Islet of Langerhans (tissue), 1 donor: ENCODE measurements at regions not wholly inside any gene's neighbourhood (a gene's known extent, or its start where the extent isn't known, plus 50 kb on each side); places are given as distances from the start of the nearest gene placed in this dataset.

ENCODE experiments used
- FAIRE-seq: peaks from one replicate; lab custom pipeline; 2011; peaks lifted over from hg19 to GRCh38; lab: Jason Lieb, UNC

DNA sequence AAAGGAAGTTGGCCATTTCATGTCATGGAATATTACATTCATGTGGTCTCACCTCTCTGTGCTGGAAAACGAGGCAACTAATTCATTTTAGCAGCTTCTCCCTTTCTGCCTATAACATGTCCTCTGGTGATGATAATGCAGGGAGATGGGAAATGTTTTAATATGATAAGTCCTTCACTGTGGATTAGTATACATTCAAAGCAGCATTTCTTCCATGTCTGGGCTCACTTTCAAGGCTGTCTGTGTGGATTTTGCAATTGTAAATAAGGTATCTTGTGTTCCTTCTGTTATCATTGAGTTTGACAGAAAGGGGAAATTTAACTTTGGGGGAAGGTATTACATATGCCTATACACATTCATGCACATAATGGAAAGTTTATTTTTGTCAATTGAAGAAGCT, 374.7 kb upstream of the DAB1 start:
- no peak for FAIRE-seq

DNA sequence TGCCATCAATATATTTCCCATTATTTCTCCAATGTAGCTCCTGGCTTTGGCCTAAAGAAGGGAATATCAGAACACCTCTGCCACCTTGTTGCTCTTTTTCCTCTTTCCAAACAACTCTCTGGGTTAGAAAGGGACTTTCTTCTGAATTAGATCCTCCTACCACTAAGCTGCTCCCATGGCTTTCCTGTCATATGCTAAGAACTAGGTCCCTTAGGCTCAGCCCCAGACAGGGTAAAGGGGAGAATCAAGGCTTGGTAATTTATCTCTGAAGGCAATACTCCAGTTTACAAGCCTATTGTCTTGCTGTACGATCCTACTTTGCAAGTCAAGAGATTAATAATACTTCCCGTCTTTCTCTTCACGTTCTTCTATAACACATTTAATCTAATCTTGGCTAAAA, 373.2 kb upstream of the DAB1 start:
- FAIRE-seq: no peak

DNA sequence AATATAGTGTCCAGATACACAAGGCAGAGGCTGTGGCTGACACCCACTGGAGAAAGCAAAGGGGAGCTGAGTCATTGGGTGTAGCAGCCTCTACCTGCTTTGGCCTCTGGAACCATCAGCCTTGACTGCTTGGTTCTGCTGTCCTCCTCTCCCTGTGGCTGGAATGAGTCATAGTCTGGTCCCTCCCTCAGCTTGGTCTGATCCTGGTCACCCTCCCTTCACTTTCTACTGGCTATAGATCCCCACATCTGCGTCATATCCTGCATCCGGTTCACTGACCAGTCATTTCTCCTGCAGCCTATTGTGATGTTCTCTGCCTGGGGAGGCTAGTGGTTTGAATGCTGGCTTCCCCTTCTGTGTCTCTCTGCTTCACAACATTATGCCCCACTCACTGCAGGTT, 372.8 kb upstream of the DAB1 start:
- FAIRE-seq: no peak

DNA sequence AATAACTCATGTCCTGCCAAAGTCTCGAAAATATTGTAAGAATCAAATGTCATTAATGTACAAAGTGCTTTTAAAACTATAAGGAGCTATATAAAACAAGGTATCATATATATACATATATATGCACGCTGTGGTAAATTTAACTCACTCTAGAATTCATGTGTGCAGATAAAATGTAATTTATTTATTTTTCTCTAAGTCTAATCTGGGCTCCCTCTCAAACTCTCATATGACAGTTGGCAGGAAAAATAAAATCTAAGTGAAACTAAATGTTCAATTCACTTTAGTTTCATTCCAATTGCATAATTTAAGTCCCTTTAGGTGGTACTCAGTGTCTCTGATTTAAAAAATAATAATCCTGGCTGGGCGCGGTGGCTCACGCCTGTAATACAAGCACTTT, 372.0 kb upstream of the DAB1 start:
- no peak for FAIRE-seq

DNA sequence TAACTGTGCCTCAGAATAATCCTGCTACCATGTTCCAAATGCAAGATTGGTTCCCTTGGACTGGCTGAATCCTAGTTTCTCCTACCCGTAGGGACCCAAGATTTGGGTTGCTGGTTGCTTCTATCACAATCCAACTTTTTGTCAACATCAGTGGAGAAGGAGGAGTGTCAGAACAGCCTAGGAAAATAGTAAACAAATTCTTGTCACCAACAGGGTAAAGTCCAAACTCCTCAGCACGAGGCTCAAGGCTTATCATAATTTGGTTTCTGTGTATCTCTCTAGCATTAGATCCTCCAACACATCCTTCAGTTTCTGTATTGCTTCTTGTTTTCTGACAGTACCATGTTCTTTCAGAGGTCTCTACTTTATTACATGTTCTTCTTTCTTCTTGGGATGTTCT, 370.2 kb upstream of the DAB1 start:
- FAIRE-seq: no peak

DNA sequence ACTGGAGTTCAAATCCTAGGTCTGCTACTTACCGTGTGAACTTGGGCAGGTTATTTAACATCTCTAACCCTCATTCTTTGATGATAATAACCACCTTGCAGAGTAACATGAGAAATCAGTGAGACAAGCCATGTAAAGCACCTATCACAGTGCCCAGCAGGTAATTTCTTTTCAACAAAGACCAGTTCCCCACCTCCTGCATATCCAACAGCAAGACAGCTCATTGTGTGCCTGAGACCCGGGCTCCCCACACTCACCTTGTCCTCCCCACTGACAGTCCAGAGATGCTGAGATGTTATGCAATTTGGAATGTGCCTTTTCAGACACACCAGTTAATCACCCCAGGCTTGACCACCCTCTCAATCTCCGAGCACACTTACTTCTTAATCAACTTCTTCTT, 367.6 kb upstream of the DAB1 start:
- FAIRE-seq: no peak

DNA sequence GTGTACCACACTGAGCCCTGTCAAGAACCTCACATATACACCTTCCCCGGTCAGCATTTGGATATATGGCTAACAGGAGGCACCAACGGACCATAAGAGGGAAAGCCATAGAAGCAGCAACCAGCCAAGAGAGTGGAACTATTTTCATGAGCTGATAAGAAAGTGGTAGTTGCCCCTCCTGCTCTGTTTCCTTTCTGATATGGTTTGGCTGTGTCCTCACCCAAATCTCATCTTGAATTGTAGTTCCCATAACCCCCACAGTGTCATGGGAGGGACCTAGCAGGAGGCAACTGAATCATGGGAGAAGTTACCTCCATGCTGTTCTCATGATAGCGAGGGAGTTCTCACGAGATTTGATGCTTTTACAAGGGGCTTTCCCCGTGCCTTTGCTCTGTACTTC, 366.1 kb upstream of the DAB1 start:
- FAIRE-seq: no peak

DNA sequence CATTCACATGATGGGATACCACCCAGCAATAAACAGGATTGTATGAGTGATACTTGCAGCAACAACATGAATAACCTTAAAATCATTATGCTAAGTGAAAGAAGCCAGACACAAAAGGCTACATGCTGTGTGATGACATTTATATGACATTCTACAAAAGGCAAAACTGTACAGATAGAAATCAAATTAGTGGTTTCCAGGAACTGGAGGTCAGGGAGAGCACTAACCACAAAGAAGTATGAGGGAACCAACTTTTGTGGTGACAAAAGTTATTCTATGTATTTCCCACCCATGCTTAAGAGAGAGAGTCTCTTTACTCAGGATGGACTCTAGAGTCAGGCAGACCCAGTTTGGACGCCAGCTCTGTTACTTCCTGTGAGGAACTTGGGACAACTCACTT, 364.5 kb upstream of the DAB1 start:
- no peak for FAIRE-seq

DNA sequence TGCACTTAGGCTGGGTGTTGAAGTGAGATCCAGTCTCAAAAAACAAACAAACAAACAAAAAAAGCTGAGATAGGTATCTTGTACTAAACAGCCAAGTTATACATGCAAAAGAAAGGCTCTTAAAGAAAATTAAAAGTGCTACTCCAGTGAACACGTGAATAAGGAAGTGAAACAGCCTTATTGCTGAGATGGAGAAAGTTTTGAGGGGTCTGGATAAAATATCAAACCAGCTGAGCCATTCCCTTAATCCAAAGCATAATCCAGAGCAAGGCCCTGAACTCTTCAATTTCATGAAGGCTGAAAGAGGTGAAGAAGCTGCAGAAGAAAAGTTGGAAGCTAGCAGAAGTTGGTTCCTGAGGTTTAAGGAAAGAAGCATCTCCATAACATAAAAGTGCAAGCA, 360.5 kb upstream of the DAB1 start:
- FAIRE-seq: no peak

DNA sequence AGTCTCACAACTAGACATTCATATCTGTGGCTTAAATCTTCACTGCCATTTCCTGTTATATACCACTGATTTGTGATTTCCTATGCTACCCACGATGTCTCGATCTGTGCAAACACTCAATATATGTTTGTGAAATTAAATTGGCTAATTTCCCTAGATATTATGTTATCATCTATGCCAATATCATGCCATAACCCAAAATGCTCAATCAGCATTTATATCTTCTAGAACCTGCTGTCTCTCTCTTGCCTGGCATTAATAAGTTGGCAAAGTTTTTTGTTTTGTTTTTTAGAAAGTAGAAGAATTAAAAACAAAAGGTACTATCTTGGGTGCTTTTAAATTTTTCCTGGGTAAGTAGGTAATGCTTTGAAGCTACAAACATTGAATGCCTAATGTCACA, 358.5 kb upstream of the DAB1 start:
- FAIRE-seq: no peak

DNA sequence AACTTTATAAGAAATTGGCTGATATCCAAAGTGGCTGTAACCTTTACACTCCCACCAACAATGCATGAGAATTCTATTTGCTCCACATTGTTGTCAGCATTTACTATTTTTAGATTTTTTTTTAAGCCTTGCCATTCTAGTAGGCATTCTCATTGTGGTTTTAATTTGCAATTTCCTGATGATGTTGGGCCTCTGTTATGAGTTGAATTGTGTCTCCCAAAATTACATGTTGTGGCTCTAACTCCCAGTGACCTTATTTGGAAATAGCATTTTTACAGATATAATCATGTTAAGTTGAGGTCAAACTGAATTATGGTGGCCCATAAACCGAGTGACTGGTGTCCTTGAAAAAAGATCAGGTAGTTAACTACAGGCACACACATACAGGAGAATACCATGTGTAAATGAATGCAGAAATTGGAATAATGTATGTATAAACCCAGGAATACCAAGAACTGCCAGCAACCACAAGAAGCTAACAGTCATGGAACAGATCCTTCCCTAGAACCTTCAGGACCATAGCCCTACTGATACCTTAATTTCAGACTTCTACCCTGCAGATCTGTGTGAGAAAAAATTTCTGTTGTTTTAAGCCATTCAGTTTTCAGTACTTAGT, 348.8 kb upstream of the DAB1 start:
- FAIRE-seq: no peak

DNA sequence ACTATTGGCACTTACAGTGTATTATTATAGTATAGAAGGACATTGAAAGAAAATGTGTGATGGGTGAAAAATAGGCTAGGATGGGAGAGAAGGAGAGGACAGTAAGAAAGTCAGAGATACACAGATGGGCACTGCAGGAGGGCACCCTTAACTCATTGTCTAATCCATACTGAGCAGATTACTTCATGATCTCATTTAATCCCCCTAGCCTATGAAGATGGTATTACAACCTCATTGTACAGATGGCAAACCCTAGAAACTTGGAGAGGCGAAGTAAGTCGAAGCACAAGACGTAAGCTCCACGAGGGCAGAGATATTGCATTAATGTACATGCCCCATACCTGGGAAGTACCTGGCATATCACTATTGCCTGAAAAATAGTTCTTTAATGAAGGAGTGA, 346.9 kb upstream of the DAB1 start:
- FAIRE-seq: no peak

DNA sequence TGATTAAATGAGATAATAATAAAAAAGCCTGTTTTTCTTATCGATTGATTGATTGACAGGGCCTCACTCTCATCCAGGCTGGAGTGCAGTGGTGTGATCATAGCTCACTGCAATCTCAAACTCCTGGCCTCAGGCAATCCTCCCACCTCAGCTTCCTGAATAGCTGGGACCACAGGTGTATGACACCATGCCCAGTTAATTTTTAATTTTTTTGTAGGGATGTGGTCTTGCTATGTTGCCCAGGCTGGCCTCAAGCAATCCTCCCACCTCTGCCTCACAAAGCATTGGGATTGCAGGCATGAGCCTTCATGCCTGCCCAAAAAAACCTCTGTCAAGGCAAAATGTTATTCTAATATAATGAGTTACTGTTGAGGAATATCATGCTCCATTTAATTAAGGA, 346.4 kb upstream of the DAB1 start:
- FAIRE-seq: no peak

DNA sequence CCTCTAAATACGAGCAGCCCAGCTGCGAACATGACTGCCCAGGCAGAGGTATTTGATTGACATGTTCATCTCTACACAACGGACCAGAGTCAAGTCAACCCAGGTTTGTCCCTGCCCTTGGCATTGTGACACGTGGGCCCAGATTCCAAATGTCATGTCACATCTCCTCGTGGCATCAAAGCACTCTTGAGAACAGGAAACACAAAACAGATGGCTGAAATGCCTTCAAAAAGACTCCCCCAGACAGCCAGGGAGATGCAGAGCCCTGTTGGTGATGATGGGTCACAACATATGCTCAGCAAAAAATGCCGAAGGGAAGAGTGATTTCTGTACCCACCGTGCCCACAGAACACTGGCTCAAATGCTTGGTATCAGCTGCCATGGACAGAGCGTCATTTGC, 337.8 kb upstream of the DAB1 start:
- FAIRE-seq: no peak

DNA sequence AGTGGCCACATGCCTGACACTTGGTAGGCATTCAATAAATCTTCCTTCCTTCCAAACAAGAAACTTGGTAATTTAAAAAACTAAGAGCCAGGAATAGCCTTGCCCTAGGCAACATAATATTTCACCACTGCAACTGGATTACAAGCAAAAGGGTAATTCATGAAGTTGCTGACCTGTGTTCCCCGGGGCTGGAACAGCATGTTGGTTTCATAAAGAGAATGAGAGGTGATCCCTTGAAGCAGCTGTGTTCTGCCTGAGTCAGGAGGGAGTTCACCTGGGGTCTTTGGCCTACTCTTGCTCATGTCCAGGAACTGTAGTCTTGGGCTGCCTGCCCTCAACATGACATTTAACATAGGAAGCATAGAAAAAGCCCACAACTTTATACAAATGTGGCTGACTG, 329.0 kb upstream of the DAB1 start:
- no peak for FAIRE-seq

DNA sequence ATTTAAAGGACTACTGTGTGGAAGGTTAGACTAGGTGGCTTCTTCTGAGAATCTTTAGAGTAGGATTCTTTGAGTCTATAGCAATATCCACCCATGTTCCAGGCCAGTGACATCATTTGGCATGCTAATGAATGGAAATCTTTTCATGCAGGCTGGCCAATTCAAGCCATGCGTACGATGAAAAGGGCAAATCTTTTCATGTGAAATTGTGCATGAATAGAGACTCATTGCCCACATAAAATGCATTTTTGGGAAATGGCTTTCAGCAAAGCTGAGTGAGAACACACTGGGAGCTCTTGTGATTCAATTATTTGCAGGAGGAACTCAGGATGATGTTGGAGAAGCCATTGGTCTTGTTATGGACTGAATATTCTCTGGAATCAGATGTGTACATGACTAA, 324.9 kb upstream of the DAB1 start:
- FAIRE-seq: no peak

DNA sequence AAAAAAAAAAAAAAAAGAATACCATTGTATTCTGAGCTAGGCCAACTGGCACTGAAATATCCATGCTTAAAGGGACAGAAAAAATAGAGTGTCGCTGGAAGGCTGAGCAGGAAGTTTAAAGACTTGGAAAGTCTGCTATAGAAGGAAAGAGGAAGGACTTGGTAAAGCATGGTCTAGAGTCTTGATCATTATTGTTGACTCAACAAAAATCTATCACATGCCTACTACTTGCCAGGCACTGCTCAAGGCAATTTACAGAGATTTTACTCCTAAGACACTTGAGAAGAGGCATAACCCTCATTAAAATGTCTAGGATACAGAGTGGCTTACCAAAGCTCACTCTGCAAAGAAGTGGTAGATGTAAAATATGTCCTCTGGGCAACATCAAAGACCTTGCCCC, 324.0 kb upstream of the DAB1 start:
- no peak for FAIRE-seq

DNA sequence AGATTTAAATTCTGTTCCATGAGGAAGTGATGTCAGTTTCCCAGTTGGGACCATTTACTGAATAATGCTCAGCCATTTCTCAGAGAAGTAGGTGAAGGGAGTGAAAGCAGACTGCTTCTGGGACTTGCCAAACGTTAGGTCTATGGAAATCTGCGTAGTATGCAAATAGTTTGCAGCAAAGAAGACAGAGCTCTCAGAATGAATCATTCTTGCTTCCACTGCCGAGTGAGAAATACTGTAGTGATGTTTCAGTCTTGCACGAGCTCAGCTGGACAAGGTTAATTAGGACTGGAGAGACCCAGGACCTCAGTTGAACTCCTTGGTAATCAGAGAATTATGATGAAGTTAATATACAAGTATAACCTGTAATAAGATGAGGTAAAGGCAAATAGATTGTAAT, 317.7 kb upstream of the DAB1 start:
- FAIRE-seq: no peak

DNA sequence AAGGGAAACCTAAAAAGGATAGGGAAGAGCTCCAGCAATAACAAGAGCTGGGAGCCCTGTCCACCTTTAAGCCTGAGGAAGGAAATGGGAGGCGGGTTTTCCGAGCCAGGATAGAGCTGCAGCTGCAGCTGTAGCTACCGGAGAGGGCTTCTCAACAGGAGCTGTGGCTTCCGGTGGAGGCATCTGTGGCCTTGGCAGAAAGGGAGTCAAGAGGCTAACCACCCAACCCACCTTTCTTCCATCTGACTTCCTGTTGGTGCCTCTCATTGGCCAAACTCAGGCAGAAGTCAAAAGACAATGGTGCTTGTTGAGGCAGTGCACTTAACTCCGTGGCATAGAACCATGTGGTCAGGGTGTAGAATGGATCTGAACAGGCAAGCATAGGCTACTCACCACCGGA, 313.1 kb upstream of the DAB1 start:
- FAIRE-seq: no peak

DNA sequence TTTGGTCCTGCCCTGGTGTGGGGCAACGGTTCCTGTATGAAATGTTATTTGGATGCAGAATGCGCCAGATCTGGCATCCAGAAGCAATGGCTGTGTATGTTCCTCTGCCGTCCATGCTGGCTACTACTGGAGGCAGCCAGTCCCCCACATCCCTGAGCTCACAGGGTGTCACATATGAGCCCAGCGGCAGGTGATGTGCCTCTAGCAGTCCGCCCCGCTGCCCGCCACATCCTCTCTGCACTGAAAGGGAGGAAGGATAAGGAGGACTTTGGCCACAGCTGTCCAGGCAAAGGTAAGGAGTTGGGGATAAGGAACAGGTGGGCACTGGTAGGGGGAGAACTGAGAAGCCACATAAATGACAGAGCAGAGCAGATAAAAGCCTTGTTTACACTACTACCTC, 305.3 kb upstream of the DAB1 start:
- no peak for FAIRE-seq

DNA sequence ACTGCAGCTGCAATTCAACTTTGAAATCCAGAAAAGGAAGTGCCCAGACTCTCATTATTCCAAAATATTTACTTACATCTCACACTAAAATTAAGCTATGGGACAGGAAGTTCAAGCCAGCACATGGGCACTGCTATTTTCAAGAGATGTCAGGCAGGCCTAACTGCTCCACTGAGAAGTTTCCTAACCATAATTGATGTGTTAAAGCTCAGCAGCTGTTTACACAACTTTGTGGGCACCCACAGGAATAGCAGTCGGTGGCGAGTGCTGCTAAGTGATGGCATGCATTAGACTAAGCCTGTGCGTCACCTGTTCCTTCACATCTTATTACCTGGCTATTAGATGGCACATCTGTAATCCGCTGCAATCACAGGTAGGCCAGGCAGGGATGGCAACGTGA, 303.3 kb upstream of the DAB1 start:
- FAIRE-seq: no peak

DNA sequence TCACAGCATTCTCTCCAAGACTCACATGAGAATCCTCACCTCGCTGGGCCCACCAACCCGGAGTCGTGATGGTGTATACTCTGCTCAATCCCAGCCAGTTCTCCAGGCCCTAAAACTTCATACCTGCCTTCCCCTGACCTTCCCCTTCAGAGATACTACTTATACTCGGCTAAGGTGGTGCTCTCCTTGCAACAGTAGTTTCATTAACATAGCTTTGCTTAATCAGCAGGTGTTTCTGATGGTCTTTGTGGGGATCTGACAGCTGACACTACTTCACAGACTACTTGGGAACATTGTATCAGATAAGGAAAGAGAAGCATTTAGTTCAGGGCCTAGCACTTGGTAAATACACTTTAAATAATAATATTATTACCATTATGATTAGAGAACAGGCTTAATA, 301.5 kb upstream of the DAB1 start:
- no peak for FAIRE-seq

DNA sequence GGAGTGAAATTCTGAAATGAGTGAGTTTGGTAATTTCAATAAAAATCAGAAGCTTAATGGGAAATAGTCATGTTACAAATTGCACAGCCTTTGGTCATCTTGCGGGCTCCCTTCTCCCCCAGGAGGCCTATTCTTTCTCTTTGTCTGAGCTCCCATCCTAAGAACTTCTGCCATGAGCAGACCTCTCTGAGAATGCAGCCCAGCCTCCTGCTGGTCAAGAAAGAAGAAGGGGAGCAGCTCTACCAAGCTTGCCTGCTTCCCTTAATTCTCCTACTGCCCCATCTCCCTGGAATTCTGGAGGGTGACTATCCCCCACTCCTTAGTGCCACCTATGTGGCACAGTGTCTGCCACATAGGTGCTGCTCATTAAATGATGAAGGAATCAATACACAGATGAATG, 300.7 kb upstream of the DAB1 start:
- no peak for FAIRE-seq

DNA sequence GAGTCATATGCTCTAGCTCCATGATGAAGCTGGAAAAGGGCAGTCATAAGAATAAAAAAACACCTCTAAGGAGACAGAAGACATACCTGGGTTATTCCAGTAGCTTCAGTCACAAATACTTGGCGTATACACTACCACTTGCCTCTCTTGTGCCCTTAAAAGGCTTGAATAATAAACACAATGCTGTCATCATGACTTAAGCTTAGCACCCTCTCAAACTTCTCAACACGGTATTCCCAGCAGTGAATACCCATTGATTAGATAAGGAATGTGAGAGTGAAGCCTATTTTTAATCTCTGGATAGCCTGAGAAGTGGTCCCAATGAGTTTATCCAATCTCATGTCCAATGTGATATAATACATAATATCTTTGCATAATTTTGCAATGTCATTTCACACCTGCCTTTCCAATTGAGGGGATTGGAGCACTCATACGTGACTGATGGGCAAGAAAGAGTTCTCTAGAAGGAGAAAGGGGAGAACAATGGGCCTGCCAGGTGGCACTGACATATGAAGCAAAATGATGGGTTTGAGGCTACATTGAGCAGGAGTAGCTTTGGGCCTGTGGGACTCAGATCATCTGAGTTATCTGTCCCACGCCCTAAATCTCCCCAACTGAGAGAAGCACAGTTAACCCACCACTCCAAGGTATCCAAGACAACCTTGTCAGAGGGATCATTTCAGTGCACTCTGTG, 298.6 kb upstream of the DAB1 start:
- FAIRE-seq: no peak

DNA sequence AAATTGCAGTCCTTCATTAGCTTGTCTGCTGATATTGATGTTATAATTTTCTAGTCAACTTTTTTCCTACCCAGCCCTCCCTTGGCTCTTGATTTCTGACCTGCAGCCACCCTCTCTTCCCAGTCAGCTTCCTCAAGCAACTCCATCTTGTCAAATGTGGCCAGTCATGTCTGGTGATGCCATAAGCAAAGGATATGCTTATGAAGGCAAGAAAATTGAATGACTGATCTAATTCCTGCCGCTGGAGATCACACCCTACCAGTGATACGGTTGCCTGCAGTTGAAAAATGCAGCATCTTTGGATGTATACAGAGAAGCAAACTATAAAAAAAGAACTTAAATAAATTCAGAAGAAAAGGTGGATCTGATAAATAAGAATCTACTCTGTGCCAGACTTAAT, 297.1 kb upstream of the DAB1 start:
- no peak for FAIRE-seq
